Parathyroid adenoma (tissue), 2 donors: ENCODE measurements at regions not wholly inside any gene's neighbourhood (a gene's known extent, or its start where the extent isn't known, plus 50 kb on each side); places are given as distances from the start of the nearest gene placed in this dataset.

ENCODE experiments used
- H2AFZ ChIP-seq: fragments of 300-600 bp; sonication (generic); one replicate; pipeline ENCODE4 v1.7.0; 2017; ENCODE audit warnings: antibody characterized with exemption, mild to moderate bottlenecking
- H3K27ac ChIP-seq: fragments of 300-600 bp; sonication (generic); one replicate; pipeline ENCODE4 v1.7.0; 2017
- H3K27me3 ChIP-seq: fragments of 300-600 bp; sonication (generic); one replicate; pipeline ENCODE4 v1.7.0; 2017; ENCODE audit warnings: low read length; ENCODE audit not compliant: control insufficient read depth, insufficient read depth
- H3K36me3 ChIP-seq: fragments of 300-600 bp; sonication (generic); one replicate; pipeline ENCODE4 v1.7.0; 2017; ENCODE audit warnings: low read length; ENCODE audit not compliant: control insufficient read depth, insufficient read depth
- H3K4me1 ChIP-seq: fragments of 300-600 bp; sonication (generic); one replicate; pipeline ENCODE4 v1.7.0; 2017; ENCODE audit warnings: control low read depth
- H3K4me2 ChIP-seq: fragments of 300-600 bp; sonication (generic); one replicate; pipeline ENCODE4 v1.7.0; 2017; ENCODE audit warnings: low read length
- H3K4me3 ChIP-seq: fragments of 300-600 bp; sonication (generic); one replicate; pipeline ENCODE4 v1.7.0; 2017; ENCODE audit warnings: low read depth, low read length
- H3K79me2 ChIP-seq: fragments of 300-600 bp; sonication (generic); one replicate; pipeline ENCODE4 v1.7.0; 2017; ENCODE audit warnings: control low read depth
- H3K9ac ChIP-seq: fragments of 300-600 bp; sonication (generic); one replicate; pipeline ENCODE4 v1.7.0; 2017; ENCODE audit warnings: mild to moderate bottlenecking
- H3K9me3 ChIP-seq: fragments of 300-600 bp; sonication (generic); one replicate; pipeline ENCODE4 v1.7.0; 2017; ENCODE audit warnings: low read length; ENCODE audit not compliant: control insufficient read depth
- CTCF ChIP-seq: fragments of 300-600 bp; sonication (generic); IDR thresholded peaks from one replicate; pipeline ENCODE4 v1.7.0; 2017; ENCODE audit warnings: antibody characterized with exemption, mild to moderate bottlenecking
- donor health status: primary hyperparathyroidism.

GRCh38 chr5:57659886-57660285 lies 177.3 kb upstream of the ACTBL2 start:
- Histone ChIP-seq H3K27me3 (no peaks in the 10 kb centered on the region), H3K27ac (no peak overlapping the region), H3K36me3 (no peaks in the 10 kb centered on the region), H3K9ac (no peak overlapping the region), H3K9me3 (no peaks in the 10 kb centered on the region), H3K4me1 (no peaks in the 10 kb centered on the region), H3K79me2 (no peaks in the 10 kb centered on the region), H3K4me3 (no peak overlapping the region), H2AFZ (no peak overlapping the region), H3K4me2 (no peak overlapping the region)
- no peak for TF ChIP-seq CTCF

- no peak overlapping the region for H3K27ac ChIP-seq
- no peaks in the 10 kb centered on the region for H3K9me3 ChIP-seq
- H3K27me3 ChIP-seq, result no peaks in the 10 kb centered on the region
- TF ChIP-seq CTCF, result no peak
- H3K9ac ChIP-seq, result no peak overlapping the region
- H3K4me3 ChIP-seq, result no peak overlapping the region
- H3K4me1 ChIP-seq, result no peaks in the 10 kb centered on the region
- H3K79me2 ChIP-seq, result no peaks in the 10 kb centered on the region
- H2AFZ ChIP-seq, result no peak overlapping the region
- no peaks in the 10 kb centered on the region for H3K36me3 ChIP-seq
- H3K4me2 ChIP-seq, result no peak overlapping the region
Observed at GRCh38 chr5:57658018-57658417, 175.4 kb upstream of the ACTBL2 start.

- H3K9ac ChIP-seq, result no peak overlapping the region
- H3K27ac ChIP-seq, result no peak overlapping the region
- H3K27me3 ChIP-seq, result no peaks in the 10 kb centered on the region
- H3K79me2 ChIP-seq, result no peaks in the 10 kb centered on the region
- H3K4me1 ChIP-seq, result no peaks in the 10 kb centered on the region
- H3K9me3 ChIP-seq, result no peaks in the 10 kb centered on the region
- H3K4me2 ChIP-seq, result no peak overlapping the region
- H3K36me3 ChIP-seq, result no peaks in the 10 kb centered on the region
- no peak for TF ChIP-seq CTCF
- H3K4me3 ChIP-seq, result no peak overlapping the region
- no peak overlapping the region for H2AFZ ChIP-seq
Observed at GRCh38 chr5:57655228-57655627, 172.6 kb upstream of the ACTBL2 start.

GRCh38 chr5:57653636-57654290 lies 171.2 kb upstream of the ACTBL2 start:
- Histone ChIP-seq H3K27ac (no peak overlapping the region), H3K4me2 (no peak overlapping the region), H3K79me2 (no peaks in the 10 kb centered on the region), H3K9ac (no peak overlapping the region), H3K27me3 (no peaks in the 10 kb centered on the region), H3K4me1 (no peaks in the 10 kb centered on the region), H3K36me3 (no peaks in the 10 kb centered on the region), H3K9me3 (no peaks in the 10 kb centered on the region), H2AFZ (no peak overlapping the region), H3K4me3 (no peak overlapping the region)
- no peak for TF ChIP-seq CTCF

GRCh38 chr5:57651127-57651526 lies 168.5 kb upstream of the ACTBL2 start:
- Histone ChIP-seq H3K36me3 (no peaks in the 10 kb centered on the region), H3K4me3 (no peak overlapping the region), H3K27ac (no peak overlapping the region), H3K9me3 (no peaks in the 10 kb centered on the region), H3K79me2 (no peaks in the 10 kb centered on the region), H3K4me2 (no peak overlapping the region), H2AFZ (no peak overlapping the region), H3K9ac (no peak overlapping the region), H3K27me3 (no peaks in the 10 kb centered on the region), H3K4me1 (no peaks in the 10 kb centered on the region)
- TF ChIP-seq CTCF, result no peak
